NCI-H345 (cell line): ENCODE measurements at regions not wholly inside any gene's neighbourhood (a gene's known extent, or its start where the extent isn't known, plus 50 kb on each side); places are given as distances from the start of the nearest gene placed in this dataset.

Experiments
- DNase-seq: peaks from one replicate; lab custom pipeline; 2025; lab: John Stamatoyannopoulos, UW

DNA sequence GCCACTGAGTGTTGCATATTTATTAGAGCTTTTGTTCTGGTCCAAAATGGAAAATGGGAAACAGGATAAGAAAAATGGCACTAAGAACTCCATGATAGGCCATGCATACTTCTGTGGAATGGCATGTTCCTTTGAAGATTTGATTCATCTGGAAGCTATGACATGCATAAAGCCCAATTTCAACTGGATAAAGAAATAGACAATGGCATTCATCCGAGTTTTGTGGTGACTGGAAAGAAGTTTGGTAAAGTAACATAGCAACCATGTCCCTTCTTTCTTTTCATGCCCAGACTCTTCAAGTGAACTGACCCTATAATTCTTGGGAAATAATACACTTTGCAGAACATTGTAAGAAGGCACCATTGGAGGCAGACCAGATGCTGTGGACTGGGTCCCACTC is 368.4 kb upstream of the IL12A start:
- DNase-seq = no peak

- no peak for DNase-seq
Measured at GRCh38 chr3:159620873-159621272, 367.8 kb upstream of the IL12A start.

DNA sequence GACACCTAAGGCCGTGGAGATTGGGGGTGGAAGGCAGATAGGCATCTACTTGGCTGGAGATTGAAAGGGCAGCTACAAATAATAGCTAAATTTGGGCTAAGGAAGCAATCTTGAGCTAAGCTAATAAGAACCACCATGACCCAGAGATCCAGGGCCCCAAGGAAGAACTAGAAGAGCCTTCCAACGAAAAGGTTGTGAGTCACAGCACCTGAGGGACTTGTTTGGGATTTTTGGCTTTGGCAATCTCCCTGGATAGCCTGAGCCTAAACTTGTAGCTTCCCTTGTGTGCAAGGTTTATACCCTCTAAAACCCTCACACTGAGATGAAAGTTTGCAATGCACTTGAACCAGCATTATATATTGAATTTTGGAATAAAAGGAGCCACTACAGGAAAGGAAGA is 364.0 kb upstream of the IL12A start:
- no peak for DNase-seq

GRCh38 chr3:159625594-159625993 is 363.0 kb upstream of the IL12A start:
- no peak for DNase-seq

- DNase-seq = no peak
Measured at GRCh38 chr3:159626598-159626997, 362.0 kb upstream of the IL12A start.

DNA sequence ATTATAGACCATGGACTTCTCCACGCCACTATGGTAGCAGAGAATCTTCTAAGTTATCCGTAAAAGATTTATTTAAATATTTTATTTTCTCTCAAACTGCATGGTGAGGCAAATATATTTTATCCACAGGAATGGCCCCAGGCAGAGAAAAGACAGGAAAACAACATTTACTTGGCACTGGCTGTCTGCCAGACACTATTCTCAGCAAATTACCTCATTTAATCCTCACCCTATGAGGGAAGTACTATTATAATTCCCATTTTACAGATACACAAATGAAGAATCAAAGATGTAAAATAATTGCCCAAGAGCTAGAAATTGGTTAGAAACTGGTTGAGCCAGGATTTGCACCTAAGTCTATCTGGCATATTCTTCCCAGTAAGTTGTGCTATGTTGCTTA is 361.4 kb upstream of the IL12A start:
- no peak for DNase-seq

- DNase-seq = no peak
Measured at GRCh38 chr3:159627634-159628033, 361.0 kb upstream of the IL12A start.

DNA sequence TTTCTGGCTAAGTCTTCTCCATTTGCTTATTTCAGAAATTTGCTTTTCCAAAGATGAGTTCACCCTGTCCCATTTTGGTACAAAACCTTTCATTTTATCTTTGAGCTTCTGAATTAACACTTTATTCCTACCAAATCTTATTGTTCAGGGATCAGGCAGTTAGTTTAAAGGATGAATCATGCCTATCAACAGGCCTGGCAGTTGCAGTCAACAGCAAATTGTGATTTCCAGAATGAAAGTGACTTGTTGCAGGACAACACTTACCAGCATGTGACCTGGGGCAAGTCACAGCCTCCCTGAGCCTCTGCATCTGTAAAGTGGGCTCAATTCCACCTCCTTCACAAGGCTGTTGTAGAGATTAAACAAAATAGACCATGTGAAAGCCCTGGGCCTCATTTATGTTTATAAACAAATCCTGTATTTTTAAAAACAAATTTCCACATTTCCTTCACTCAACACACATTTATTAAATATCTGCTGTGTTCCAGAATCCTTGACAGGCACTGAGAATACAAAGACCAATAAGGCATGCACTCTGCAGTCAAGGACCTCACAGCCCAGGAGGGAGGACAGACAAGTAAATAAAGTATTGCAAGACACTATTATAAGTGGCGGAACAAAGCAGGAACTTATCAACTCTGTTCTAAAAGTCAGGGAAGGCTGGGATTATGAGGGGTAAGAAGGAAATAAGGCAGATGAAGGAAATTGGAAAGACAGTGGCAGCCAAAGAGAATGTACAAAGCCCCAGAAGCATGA is 359.1 kb upstream of the IL12A start:
- no peak for DNase-seq

- DNase-seq = no peak
Measured at GRCh38 chr3:159631226-159631625, 357.4 kb upstream of the IL12A start.

GRCh38 chr3:159632128-159632527 is 356.5 kb upstream of the IL12A start:
- DNase-seq = no peak

GRCh38 chr3:159632851-159633250 is 355.8 kb upstream of the IL12A start:
- no peak for DNase-seq

DNA sequence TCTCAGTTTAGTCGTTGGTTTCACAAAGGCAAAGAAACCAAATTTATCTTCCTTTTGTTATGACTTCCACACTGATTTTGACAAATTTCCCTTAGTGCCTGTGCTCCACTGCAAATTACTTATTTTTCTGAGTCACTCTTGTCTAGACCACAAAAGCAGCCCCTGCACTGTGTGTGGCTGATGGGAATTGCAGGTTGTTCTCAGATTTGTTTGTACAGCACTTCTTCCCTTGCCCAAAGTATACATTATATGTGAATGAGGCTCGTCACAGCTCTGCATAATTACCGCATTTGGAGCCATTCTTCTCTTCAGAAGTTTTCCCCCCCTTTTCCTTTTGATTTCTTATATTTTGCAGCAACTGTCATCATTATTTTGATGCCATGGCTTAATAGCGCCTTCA is 354.2 kb upstream of the IL12A start:
- DNase-seq = peak; percentile 26

DNA sequence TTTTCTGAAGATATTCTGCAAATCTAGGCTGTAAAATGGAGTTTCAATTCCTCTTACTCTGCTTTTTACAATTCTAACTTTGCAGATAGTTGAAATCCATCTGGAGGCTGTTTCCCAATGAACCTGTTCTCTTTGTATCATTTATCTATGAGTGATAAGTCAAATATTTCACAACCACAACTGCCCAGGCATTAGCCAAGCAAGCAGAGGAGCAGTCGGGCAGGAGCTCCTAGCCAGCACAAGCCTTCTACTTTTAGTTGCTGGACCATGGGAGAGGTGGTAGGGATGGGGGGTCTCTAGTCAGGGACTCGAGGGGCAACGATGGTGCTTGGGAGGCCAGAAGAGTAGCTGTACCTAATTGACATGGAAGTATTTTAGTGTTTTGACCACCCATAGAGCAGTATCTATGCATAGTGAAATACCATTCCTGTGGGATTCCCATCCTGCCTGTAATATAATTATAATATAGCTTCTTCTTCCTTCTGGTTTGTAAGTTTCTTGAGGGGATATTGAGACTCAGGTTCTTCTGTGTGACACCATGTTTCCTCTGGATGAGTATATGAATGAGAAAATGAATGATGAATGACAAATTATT is 353.5 kb upstream of the IL12A start:
- DNase-seq = no peak

- DNase-seq = no peak
Measured at GRCh38 chr3:159637883-159638542, 350.6 kb upstream of the IL12A start.

GRCh38 chr3:159640225-159640624 is 348.4 kb upstream of the IL12A start:
- no peak for DNase-seq

GRCh38 chr3:159643406-159643805 is 345.2 kb upstream of the IL12A start:
- no peak for DNase-seq

GRCh38 chr3:159645874-159646273 is 342.8 kb upstream of the IL12A start:
- DNase-seq = no peak

DNA sequence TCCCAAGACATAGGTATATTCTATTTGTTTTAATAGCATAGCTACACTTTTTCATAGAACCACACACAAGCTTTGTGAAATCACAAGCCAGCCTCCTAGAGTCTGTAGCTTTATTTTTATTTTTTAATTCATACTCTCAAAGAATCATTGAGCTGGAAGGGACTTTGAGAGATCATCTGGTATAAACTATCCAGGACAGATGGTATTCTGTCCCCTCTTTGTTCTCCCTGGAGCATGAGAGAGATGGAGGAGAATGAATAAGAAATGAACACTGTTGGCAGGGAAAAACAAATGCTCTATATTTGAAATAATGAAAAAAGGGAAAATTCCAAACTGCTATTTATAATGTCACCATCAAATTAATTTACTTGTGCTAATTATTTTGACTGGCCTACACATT is 338.7 kb upstream of the IL12A start:
- DNase-seq = no peak

GRCh38 chr3:159650726-159651125 is 337.9 kb upstream of the IL12A start:
- no peak for DNase-seq

DNA sequence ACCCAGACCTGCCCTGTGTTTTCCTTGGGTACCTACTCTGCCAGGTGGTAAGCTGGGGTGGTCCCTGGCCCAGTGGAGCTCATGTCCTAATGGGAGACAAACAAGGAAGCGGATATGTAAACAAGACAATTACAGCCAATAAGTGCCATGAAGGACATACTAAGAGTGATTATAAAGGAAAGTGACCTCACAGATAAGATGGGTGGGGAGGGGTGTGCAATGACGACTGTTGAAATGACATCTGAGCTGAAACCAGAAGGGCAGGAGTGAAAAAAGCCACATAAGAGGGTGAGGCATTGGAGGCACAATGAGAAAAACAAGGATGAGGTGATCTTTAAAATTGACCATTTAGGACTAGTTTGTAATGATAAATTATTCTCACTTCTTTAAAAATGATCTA is 336.2 kb upstream of the IL12A start:
- DNase-seq = no peak

DNA sequence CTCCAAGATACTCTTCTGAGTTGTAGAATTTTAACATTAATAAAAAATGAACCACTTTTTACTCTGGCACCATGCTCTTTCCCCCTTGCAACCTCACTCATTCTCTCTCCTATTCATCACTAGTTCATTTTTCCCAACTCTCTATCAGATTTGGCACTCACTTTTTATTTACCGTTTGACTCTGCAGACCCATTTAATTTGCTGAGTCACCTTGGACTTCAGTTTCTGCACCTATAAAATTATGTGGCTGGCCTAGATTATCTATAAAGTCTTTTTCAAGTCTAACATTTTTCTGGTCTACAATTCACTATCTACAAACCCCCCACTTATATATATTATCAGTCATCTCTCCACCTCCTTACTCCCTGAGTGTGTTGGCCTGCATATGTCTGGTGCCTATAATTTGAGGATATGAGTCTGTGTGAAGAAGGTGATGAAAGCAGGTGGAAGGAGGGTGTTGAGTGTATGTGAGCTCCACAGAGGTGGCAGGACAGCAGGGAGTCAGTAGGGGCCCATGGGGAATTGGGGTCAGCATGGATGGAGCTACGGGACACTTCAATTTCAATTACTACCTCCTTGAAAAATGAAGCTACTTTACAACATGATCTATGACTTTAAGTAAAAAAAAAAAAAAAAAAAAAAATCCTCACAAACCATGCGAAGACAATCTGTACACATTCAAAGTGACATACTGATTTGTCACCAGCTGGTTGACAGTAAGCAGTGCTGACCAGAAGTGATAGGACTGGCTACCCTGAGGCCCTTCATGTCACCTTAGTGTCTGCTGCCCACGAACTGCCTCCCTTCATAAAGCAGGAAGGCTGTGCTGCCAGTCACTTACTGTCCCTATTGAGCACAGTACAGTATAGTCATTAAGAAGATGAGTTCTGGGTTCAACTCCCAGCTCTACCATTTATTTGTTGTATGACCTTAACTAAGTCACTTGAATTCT is 334.2 kb upstream of the IL12A start:
- DNase-seq = no peak

GRCh38 chr3:159655202-159655601 is 333.4 kb upstream of the IL12A start:
- no peak for DNase-seq
